ENCODE measurements at regions not wholly inside any gene's neighbourhood (a gene's known extent, or its start where the extent isn't known, plus 50 kb on each side); places are given as distances from the start of the nearest gene placed in this dataset.
"Not testable (repeated sequence)": the region's sequence is repeated elsewhere in the genome, so short reads cannot be mapped to it uniquely, and the experiment has no call there.

DNA sequence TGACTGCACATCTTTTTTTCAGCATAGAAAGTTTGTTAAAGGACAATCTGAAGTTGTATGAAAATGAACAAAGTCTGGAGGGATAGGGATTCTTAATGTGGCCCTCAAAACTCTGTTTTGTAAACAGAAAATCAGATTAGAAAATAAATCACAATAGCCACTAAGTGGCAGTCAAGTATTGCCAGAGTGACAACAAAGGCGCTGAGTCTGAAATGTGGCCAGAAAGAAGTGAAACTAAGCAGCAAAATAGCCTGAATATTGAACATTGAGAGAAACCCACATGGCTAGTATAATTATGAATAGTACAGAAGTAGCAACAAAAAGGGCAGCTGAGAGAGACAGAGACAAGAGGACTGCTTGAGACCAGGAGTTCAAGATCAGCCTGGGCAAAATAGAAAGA, 81.1 kb upstream of the CT45A1 start:
- DNase-seq = peak in 1 of 3 experiments; percentile 25

DNA sequence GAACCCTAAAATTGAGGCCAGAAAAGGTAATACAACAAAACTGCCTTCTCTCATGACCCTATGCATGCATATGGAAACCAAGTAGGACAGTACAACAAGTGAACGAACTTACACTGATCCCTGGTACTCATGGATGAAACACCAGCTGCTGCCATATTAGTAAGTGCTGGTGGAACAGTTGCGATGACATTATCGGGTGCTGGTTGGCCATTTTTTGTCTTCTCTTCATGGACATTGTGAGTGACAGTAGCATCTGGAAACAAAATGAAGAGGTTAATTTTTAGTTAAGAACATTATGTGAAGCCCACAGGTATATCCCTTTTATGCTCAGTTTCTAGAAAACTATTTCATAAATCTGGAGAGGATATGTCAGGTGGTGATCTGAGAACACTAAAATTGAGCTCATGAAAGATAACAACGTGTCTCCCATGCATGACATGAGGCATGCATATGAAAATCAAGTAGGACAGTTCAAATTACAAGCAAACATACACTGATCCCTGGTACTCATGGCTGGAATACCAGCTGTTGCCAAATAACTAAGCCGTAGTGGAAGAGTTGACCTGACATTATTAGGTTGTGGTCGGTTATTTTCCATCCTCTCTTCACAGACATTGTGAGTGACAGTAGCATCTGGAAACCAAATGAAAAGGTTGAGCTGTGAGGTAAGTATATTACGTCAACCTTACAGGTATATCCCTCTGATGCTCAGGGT, 74.2 kb upstream of the CT45A1 start:
- no peak for DNase-seq

DNA sequence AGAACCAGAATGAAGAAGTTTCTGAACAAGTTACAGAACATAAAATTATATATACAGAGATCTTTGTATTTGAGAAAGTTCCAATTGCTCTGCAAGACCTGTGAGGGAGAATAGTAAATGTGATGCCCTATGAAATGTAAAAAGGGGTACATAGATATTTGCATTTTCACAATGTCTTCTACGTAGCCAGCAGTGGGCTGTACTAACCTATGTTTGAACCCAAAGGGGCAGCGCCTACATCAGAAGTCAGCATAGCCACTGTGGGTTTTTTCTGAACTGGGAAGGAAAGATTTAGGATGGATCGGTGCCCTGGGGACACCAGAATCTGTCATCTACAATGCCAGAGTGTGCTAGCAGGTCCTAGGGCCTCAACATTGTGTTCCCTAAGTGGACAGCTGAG, 69.5 kb upstream of the CT45A1 start:
- DNase-seq = no peak

DNA sequence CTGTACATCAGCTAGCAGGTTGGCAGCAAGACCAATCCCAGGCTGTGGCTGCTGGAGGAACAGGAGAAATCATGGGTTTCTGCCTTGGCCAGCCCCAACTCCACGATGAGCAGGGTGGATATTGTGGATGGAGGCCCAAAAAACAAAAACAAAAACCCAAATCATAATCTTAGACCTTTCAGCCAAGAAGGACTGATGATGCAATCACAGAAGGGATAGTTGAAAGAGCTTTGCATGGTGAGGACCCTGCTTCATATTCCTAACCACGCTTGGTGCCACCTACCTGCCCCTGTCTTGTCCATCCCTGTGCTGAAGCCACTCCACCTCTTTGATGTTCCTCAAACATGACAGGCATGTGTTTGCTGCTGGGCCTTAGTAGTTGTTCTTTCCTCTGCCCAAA, 68.8 kb upstream of the CT45A1 start:
- DNase-seq = no peak

DNA sequence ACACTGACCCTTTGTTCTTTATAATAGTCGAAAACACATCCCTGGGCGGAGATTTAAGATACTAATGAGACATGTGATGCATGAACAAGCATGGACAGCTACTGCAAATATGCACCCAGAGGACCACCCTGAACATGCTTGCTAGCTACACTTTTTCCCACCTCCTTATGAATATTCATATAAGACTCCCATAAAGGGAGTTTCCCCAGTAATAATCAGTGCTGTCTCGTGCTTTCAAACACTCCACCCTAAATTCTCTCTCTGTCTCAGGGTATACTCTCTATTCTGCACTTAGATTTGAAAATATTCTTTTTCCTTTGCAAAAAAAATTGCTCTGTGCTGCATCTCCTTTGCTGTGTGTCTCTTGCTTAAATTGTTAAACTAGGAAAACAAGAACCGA, 64.4 kb upstream of the CT45A1 start:
- no peak for DNase-seq

DNA sequence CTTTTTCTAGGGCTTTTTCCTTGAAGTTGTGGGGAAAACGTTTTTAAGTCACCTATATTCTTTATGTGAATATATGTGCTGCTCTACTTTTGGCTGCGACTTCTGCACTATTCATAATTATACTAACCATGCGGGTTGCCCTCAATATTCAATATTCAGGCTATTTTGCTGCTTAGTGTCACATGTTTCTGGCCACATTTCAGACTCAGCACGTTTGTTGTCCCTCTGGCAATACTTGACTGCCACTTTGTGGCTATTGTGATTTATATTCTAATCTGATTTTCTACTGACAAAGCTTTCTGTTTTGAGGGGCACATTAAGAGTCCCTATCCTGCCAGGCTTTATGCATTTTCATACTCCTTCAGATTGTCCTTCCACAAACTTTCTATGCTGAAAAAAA, 63.9 kb upstream of the CT45A1 start:
- DNase-seq = no peak

DNA sequence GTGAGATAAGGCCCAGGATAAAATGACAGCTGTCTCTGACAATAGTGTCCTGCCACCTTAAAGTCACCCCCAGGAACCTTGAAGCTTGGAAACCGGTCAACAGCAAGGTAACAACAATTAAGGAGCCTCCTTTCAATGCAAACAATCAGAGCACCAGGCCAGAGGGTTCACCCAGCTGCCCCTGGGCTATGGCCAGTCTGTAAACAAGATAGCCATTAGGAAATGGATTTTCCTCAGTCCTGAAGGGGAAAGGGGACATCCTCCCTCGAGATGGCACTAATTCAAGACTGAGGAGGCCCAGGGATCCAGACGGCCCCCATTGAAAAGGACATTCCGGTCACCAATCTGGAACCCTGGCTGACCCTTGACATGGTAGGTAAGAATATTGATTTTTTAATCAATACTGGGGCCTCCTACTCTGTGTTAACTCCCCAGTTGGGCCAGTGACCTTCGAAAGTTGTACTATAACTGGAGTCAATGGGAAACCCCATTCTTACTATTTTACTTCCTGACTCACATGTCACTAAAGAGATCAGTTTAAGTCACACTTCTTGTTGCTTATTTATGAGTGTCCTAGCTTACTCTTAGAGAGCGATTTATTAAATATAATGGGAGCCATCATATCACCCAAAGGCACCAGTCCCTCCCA, 61.7 kb upstream of the CT45A1 start:
- no peak for DNase-seq

DNA sequence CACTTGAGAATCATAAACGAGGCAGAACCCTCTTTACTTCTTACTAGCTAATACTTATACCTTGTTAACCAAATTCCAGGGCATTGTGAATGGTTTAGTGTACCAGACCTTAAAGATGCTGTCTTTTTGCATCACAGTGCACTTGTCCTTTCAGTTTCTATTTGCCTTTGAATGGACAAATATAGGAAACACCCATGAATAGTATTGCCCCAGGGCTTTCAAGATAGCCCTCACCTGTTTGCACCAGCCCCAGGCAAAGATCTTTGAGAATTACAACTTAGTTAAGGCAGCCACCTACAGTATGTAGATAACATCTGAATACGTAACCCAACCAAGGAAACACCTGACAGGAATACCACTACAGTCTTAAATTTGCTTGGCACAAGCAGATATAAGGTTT, 60.8 kb upstream of the CT45A1 start:
- DNase-seq = no peak

DNA sequence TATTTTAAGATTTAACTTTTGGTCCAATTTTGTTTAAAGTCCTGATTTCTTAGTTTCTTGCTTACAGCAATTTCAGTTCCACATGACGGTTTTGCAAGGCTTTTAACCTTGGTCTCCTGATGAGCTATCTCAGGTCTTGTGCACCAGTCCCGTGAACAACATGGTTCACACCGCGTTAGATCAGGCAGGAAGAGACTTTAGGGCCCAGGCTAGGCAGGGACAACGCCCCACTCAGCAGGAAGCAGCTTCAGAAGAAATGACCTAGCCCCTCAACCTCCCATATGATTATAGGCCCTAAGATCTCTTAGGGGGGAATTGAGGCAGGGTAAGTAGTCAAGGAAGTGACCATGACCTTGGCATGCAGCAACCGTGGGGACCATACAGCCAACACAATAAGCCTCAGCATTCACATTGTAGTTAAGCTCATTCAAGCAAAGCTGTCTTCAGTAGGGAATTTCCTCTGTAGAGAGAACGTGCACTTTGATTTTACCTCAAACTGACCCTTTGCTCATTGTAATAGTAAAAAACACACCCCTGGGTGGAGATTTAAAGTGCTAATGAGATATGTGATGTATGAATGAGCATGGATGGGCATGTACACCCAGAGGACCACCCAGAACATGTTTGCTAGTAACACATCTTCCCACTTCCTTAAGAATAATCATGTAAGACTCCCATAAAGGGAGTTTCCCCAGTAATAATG, 55.3 kb upstream of the CT45A1 start:
- DNase-seq = not testable (repeated sequence)
